K562 (cell line): ENCODE measurements at regions not wholly inside any gene's neighbourhood (a gene's known extent, or its start where the extent isn't known, plus 50 kb on each side); places are given as distances from the start of the nearest gene placed in this dataset.
"Not testable (repeated sequence)": the region's sequence is repeated elsewhere in the genome, so short reads cannot be mapped to it uniquely, and the experiment has no call there.

Experiments
- ATAC-seq: fragments of 200-7000 bp; cut with Tn5 transposase; 3 replicates; pipeline ENCODE4 v1.9.1; 2020; ENCODE audit warnings: moderate library complexity
- BruUV-seq: library from RNA; stranded (reverse); fragments of 400-500 nt; replicated peaks from 2 replicates; lab custom pipeline; 2021; lab: Mats Ljungman, UMichigan
- CTCF ChIA-PET: fragments of 300-600 bp; formaldehyde crosslinking; extraction: SDS; loops from one replicate; lab custom pipeline; 2021; ENCODE audit warnings: low intra/inter-chr PET ratio; lab: Yijun Ruan, JAX
- POLR2A ChIA-PET: fragments of 300-600, 350-650 bp; sonication (Branson Sonifier 250); formaldehyde crosslinking; extraction: SDS; loops from one replicate; lab custom pipeline; 2021; ENCODE audit warnings: antibody characterized with exemption, inconsistent platforms; lab: Yijun Ruan, JAX
- DNase-seq, 4 experiments: peaks; one replicate each; pipeline versions ENCODE4 v3.0.0 to v3.0.0-alpha.2; 2011 to 2018; ENCODE audit warnings: low spot score in 3 of 4, mixed read lengths in 3 of 4; ENCODE audit errors: extremely low read depth in 1 of 4
- FAIRE-seq: peaks from 2 replicates; lab custom pipeline; 2011; peaks lifted over from hg19 to GRCh38; lab: Jason Lieb, UNC
- H2AFZ ChIP-seq: 2 replicates; pipeline ENCODE4 v1.6.0; 2011; ENCODE audit warnings: low read depth, low read length, control low read depth, inconsistent platforms
- H3K27ac ChIP-seq: fragments of 200-600 bp; 3 replicates; pipeline ENCODE4 v1.8.0; 2011; ENCODE audit warnings: low read depth, mild to moderate bottlenecking, control low read depth, inconsistent platforms, low read length, moderate library complexity, mixed read lengths; ENCODE audit errors: extremely low read depth
- H3K27me3 ChIP-seq, 2 experiments: fragments of 300-600 bp in 1 of 2; 2 replicates in 1 of 2; 3 replicates in 1 of 2; pipeline versions ENCODE4 v1.6.0 to v1.8.0; 2011; ENCODE audit warnings: inconsistent platforms in 2 of 2, low read length in 2 of 2, mild to moderate bottlenecking in 1 of 2, mixed read lengths in 1 of 2, moderate library complexity in 1 of 2; ENCODE audit not compliant: control insufficient read depth in 2 of 2, insufficient read depth in 2 of 2
- H3K36me3 ChIP-seq: fragments of 300-600 bp; 3 replicates; pipeline ENCODE4 v1.8.0; 2011; ENCODE audit warnings: mild to moderate bottlenecking, low read length, inconsistent platforms; ENCODE audit not compliant: control insufficient read depth, insufficient read depth
- H3K4me1 ChIP-seq, 2 experiments: fragments of 200-600 bp in 1 of 2; replicated peaks in 1 of 2; 2 replicates in 1 of 2; 3 replicates in 1 of 2; pipeline versions ENCODE4 v1.5.1 to v1.8.0; 2011; ENCODE audit warnings: inconsistent platforms in 2 of 2, low read length in 2 of 2, mild to moderate bottlenecking in 1 of 2, mixed read lengths in 1 of 2, moderate library complexity in 1 of 2; ENCODE audit not compliant: control insufficient read depth in 2 of 2, insufficient read depth in 2 of 2
- H3K4me2 ChIP-seq: 2 replicates; pipeline ENCODE4 v1.6.1; 2011; ENCODE audit warnings: low read length, control low read depth, inconsistent platforms, mixed read lengths; ENCODE audit not compliant: insufficient read depth
- H3K4me3 ChIP-seq: fragments of 200-600 bp; sonication (generic), shearing (Covaris generic); 2 replicates; pipeline ENCODE4 v1.5.1; 2016; ENCODE audit warnings: control low read depth, inconsistent platforms
- H3K79me2 ChIP-seq: fragments of 200-600 bp; 3 replicates; pipeline ENCODE4 v1.8.0; 2011; ENCODE audit warnings: low read length, inconsistent platforms; ENCODE audit not compliant: control insufficient read depth, insufficient read depth
- H3K9ac ChIP-seq, 2 experiments: 2 replicates each; pipeline versions ENCODE4 v1.6.0 to v1.6.1; 2011; ENCODE audit warnings: low read depth in 2 of 2, low read length in 2 of 2, control low read depth in 1 of 2, inconsistent platforms in 1 of 2, mild to moderate bottlenecking in 1 of 2, mixed read lengths in 1 of 2; ENCODE audit not compliant: insufficient read depth in 1 of 2
- H3K9me1 ChIP-seq: one replicate; pipeline ENCODE4 v1.6.0; 2011; ENCODE audit warnings: inconsistent platforms, mild to moderate bottlenecking, low read length, moderate library complexity; ENCODE audit not compliant: control insufficient read depth, insufficient read depth
- H3K9me3 ChIP-seq: replicated peaks from 2 replicates; pipeline ENCODE4 v1.5.1; 2011; ENCODE audit warnings: low read depth, low read length, inconsistent platforms; ENCODE audit not compliant: control insufficient read depth, insufficient read depth
- H4K20me1 ChIP-seq: replicated peaks from 2 replicates; pipeline ENCODE4 v1.6.1; 2011; ENCODE audit warnings: low read length, inconsistent platforms, mixed read lengths; ENCODE audit not compliant: control insufficient read depth, insufficient read depth
- BCOR ChIP-seq: fragments of 450-650 bp; IDR thresholded peaks from 2 replicates; pipeline ENCODE4 v1.6.1; 2016
- ZNF146 ChIP-seq: IDR thresholded peaks from one replicate; pipeline ENCODE4 v1.6.1; 2018; ENCODE audit warnings: missing compliant biosample characterization; ENCODE audit not compliant: unreplicated experiment
- ZNF707 ChIP-seq: fragments of 250-450 bp; sonication (Bioruptor Pico); conservative IDR thresholded peaks from 2 replicates; pipeline ENCODE4 v1.8.0; 2022; ENCODE audit warnings: inconsistent platforms, mild to moderate bottlenecking, moderate library complexity
- WGBS: fragments of 100-300 bp; shearing (Covaris generic); methylation state at CpG from one replicate; pipeline ENCODE4 v1.1.6; 2016; ENCODE audit warnings: low coverage, mixed read lengths; ENCODE audit not compliant: insufficient coverage; ENCODE audit errors: missing lambda C conversion rate; 5-methylcytosine and 5-hydroxymethylcytosine counted together
- in situ Hi-C: fragments of 300-500 bp; cut with MboI; formaldehyde crosslinking; loops from 4 replicates; pipeline ENCODE4 v1.15.0; 2018; ENCODE audit warnings: inconsistent platforms, mixed read lengths
- intact Hi-C: fragments of 100-400 bp; cut with micrococcal nuclease; formaldehyde crosslinking; loops from 2 replicates; pipeline ENCODE4 v1.14.2; 2022
- TF ChIP-seq, protein P1 (sequence below): fragments of 250-450 bp; sonication (Bioruptor Pico); IDR thresholded peaks from 2 replicates; pipeline ENCODE4 v1.6.1; 2021; ENCODE audit warnings: mild to moderate bottlenecking

DNA sequence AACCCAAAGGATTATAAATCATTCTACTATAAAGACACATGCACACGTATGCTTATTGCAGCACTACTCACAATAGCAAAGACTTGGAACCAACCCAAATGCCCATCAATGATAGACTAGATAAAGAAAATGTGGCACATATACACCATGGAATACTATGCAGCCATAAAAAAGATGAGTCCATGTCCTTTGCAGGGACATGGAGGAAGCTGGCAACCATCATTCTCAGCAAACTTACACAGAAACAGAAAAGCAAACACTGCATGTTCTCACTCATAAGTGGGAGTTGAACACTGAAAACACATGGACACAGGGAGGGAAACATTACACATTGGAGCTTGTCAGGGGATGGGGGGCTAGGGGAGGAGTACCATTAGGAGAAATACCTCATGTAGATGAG lies 262.6 kb downstream of the PDCD6IP start:
- H3K9me3 ChIP-seq, FAIRE-seq, ATAC-seq, H3K27ac ChIP-seq, H4K20me1 ChIP-seq, H3K27me3 ChIP-seq, BruUV-seq, H3K79me2 ChIP-seq, intact Hi-C loops, H3K4me2 ChIP-seq, H3K36me3 ChIP-seq, H3K9me1 ChIP-seq, in situ Hi-C loops, H2AFZ ChIP-seq, H3K9ac ChIP-seq, CTCF ChIA-PET, POLR2A ChIA-PET, H3K4me3 ChIP-seq, DNase-seq: not testable (repeated sequence)
- peaks cover 0 to 13% of the 10 kb centered on the region in 2 experiments; a peak in 3 of 5 replicates for H3K4me1 ChIP-seq
- peak; percentile 23; the same call in 1 of the 2 replicates for TF ChIP-seq BCOR
- TF ChIP-seq ZNF146 (CRISPR knock-in tag): peak; percentile 92
- 7% methylated on average over 1 of the region's 1 CpG for WGBS

- FAIRE-seq (no peak), DNase-seq (no peak), ATAC-seq (no peak)
- in situ Hi-C loops (no loop called here), intact Hi-C loops (no loop called here)
- POLR2A ChIA-PET: no interaction called here
- no peak overlapping the region for H2AFZ ChIP-seq
- no peaks in the 10 kb centered on the region for H3K4me1 ChIP-seq
- H3K27me3 ChIP-seq: peaks cover 3% of the 10 kb centered on the region in 2 experiments; a peak in 1 of 5 replicates
- no peak overlapping the region for H3K4me3 ChIP-seq
- H3K79me2 ChIP-seq: no peaks in the 10 kb centered on the region
- CTCF ChIA-PET: no interaction called here
- no TSS peak for BruUV-seq
- no peaks in the 10 kb centered on the region for H3K9me1 ChIP-seq
- no peaks in the 10 kb centered on the region for H3K9me3 ChIP-seq
- H3K36me3 ChIP-seq: no peaks in the 10 kb centered on the region
- 0% methylated on average over 2 of the region's 2 CpGs for WGBS
- no peak overlapping the region for H3K9ac ChIP-seq
- H3K27ac ChIP-seq: no peak overlapping the region
- H3K4me2 ChIP-seq: no peak overlapping the region
- no peak for TF ChIP-seq ZNF707 (CRISPR knock-in tag)
- TF ChIP-seq, protein P1, sequence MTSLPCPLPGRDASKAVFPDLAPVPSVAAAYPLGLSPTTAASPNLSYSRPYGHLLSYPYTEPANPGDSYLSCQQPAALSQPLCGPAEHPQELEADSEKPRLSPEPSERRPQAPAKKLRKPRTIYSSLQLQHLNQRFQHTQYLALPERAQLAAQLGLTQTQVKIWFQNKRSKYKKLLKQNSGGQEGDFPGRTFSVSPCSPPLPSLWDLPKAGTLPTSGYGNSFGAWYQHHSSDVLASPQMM (CRISPR knock-in tag): no peak
- TF ChIP-seq, all 486 proteins: peak for 0
- 0 out of 2 replicates have a peak, but pooled peaks cover 3% of the 10 kb centered on the region for H4K20me1 ChIP-seq
These were observed 267.5 kb downstream of the PDCD6IP start for GRCh38 chr3:34065901-34066300.
